ENCODE measurements at regions not wholly inside any gene's neighbourhood (a gene's known extent, or its start where the extent isn't known, plus 50 kb on each side); places are given as distances from the start of the nearest gene placed in this dataset.

DNA sequence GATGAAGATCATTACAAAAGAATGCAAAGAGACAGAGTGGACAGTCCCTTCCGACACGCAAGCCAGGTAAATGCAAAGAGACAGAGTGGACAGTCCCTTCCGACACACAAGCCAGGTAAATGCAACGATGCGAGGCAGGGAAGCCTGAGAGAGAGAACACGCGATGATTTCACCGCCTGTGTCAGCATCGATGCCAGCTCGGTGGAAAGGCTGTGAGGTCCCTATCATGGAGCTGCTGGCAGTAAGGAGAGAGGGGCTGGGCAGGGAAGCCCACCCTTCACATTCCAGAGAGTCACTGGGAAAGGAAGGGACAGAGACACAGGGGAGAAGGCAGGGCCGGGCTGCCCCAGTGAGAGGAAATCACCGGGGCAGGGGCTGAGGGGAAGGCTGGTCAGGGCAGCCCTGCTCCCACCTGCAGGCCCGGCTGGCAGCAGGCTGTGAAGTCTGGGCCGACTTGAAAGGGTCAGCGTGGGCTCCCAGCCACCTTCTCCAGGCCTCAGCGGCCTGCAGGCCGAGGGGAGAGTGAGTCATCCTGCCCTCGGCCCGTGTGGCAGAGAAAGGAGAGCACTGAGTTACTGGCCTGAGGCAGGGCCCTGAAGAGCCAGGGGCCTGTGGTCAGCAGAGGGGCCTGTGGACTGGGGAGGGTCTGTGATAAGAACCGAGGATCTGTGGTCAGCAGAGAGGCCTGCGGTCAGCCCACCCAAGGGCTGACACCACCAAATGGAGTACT lies 80.4 kb downstream of the DACT2 start:
- TF ChIP-seq, protein P1, sequence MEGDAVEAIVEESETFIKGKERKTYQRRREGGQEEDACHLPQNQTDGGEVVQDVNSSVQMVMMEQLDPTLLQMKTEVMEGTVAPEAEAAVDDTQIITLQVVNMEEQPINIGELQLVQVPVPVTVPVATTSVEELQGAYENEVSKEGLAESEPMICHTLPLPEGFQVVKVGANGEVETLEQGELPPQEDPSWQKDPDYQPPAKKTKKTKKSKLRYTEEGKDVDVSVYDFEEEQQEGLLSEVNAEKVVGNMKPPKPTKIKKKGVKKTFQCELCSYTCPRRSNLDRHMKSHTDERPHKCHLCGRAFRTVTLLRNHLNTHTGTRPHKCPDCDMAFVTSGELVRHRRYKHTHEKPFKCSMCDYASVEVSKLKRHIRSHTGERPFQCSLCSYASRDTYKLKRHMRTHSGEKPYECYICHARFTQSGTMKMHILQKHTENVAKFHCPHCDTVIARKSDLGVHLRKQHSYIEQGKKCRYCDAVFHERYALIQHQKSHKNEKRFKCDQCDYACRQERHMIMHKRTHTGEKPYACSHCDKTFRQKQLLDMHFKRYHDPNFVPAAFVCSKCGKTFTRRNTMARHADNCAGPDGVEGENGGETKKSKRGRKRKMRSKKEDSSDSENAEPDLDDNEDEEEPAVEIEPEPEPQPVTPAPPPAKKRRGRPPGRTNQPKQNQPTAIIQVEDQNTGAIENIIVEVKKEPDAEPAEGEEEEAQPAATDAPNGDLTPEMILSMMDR (IDR thresholded peaks at IDR 0.05), result no peak
- no peak for TF ChIP-seq POLR2A (IDR thresholded peaks at IDR 0.05)

Measured in body of pancreas (tissue), 4 donors.